Endothelial cell (in vitro differentiated cells): ENCODE measurements at regions not wholly inside any gene's neighbourhood (a gene's known extent, or its start where the extent isn't known, plus 50 kb on each side); places are given as distances from the start of the nearest gene placed in this dataset.

Experiments used
- DNase-seq: peaks from one replicate; pipeline ENCODE4 v3.0.0; 2021; ENCODE audit warnings: low spot score
- H3K27ac Mint-ChIP-seq: one replicate; pipeline ENCODE4 v1.8.0; 2021; ENCODE audit warnings: mixed read lengths, inconsistent platforms; ENCODE audit not compliant: unreplicated experiment
- H3K27me3 Mint-ChIP-seq: one replicate; pipeline ENCODE4 v1.8.0; 2021; ENCODE audit warnings: mild to moderate bottlenecking, moderate library complexity, mixed read lengths, inconsistent platforms; ENCODE audit not compliant: unreplicated experiment
- H3K36me3 Mint-ChIP-seq: one replicate; pipeline ENCODE4 v1.8.0; 2021; ENCODE audit warnings: mild to moderate bottlenecking, low read depth, mixed read lengths, inconsistent platforms; ENCODE audit not compliant: unreplicated experiment
- H3K4me1 Mint-ChIP-seq: one replicate; pipeline ENCODE4 v1.8.0; 2021; ENCODE audit warnings: mild to moderate bottlenecking, mixed read lengths, inconsistent platforms; ENCODE audit not compliant: unreplicated experiment
- H3K4me3 Mint-ChIP-seq: one replicate; pipeline ENCODE4 v1.8.0; 2021; ENCODE audit warnings: mild to moderate bottlenecking, mixed read lengths, inconsistent platforms; ENCODE audit not compliant: unreplicated experiment
- H3K9me3 Mint-ChIP-seq: one replicate; pipeline ENCODE4 v1.8.0; 2021; ENCODE audit warnings: mixed read lengths, inconsistent platforms; ENCODE audit not compliant: unreplicated experiment
- TF ChIP-seq, protein P1 (sequence below): fragments of 200-600 bp; sonication (generic); IDR thresholded peaks from one replicate; pipeline ENCODE4 v1.5.0; 2021; ENCODE audit warnings: antibody characterized with exemption; ENCODE audit not compliant: unreplicated experiment

DNA sequence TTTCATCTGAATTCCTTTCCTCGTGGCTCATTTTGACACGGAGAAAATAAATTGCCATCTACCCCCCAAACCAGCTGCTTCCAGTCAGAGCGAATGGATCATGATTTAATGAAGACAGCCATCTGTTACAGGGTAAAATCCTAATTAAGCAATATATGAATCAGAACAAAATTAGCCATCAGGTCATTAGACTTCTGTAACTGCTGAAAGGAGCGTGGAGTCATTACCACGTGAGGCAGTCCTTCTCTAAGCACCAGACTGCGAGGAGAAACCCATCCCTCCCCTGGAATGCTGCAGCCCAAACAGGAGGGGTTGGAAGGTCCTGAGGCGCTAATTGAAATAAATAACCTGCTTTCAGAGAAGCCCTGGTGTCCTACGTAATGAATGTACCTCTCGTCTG is 51.1 kb upstream of the TCL1A start:
- H3K9me3 Mint-ChIP-seq = no peaks in the 10 kb centered on the region
- TF ChIP-seq, protein P1, sequence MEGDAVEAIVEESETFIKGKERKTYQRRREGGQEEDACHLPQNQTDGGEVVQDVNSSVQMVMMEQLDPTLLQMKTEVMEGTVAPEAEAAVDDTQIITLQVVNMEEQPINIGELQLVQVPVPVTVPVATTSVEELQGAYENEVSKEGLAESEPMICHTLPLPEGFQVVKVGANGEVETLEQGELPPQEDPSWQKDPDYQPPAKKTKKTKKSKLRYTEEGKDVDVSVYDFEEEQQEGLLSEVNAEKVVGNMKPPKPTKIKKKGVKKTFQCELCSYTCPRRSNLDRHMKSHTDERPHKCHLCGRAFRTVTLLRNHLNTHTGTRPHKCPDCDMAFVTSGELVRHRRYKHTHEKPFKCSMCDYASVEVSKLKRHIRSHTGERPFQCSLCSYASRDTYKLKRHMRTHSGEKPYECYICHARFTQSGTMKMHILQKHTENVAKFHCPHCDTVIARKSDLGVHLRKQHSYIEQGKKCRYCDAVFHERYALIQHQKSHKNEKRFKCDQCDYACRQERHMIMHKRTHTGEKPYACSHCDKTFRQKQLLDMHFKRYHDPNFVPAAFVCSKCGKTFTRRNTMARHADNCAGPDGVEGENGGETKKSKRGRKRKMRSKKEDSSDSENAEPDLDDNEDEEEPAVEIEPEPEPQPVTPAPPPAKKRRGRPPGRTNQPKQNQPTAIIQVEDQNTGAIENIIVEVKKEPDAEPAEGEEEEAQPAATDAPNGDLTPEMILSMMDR = no peak
- peaks cover 14% of the 10 kb centered on the region for H3K4me1 Mint-ChIP-seq
- no peaks in the 10 kb centered on the region for H3K27me3 Mint-ChIP-seq
- no peak for DNase-seq
- no peak overlapping the region for H3K27ac Mint-ChIP-seq
- no peak overlapping the region for H3K4me3 Mint-ChIP-seq
- peaks cover 3% of the 10 kb centered on the region for H3K36me3 Mint-ChIP-seq

DNA sequence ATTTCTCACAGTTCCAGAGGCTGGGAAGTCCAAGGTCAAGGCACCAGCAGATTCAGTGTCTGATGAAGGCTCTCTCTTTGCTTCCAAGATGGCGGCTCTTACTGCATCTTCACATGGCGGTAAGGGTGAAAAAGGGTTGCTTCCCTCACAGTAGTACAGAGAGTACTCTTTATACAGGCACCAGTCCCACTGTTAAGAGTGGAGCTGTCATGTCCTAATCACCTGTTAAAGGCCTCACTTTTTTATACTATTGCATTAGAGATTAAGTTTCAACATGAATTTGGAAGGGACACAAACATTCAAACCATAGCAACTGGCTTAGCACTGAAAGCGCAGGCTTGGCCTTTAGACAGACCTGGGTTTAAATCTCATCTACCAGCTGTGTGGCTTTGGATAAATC is 50.0 kb upstream of the TCL1A start:
- H3K4me1 Mint-ChIP-seq = peaks cover 16% of the 10 kb centered on the region
- no peak overlapping the region for H3K27ac Mint-ChIP-seq
- no peak for DNase-seq
- peaks cover 3% of the 10 kb centered on the region for H3K36me3 Mint-ChIP-seq
- no peak overlapping the region for H3K4me3 Mint-ChIP-seq
- no peaks in the 10 kb centered on the region for H3K9me3 Mint-ChIP-seq
- TF ChIP-seq, protein P1 = no peak
- no peaks in the 10 kb centered on the region for H3K27me3 Mint-ChIP-seq
